Naive thymus-derived CD4-positive, alpha-beta T cell (primary cell): ENCODE measurements at regions not wholly inside any gene's neighbourhood (a gene's known extent, or its start where the extent isn't known, plus 50 kb on each side); places are given as distances from the start of the nearest gene placed in this dataset.

Source experiments
- ATAC-seq: fragments of 150-1000 bp; cut with Tn5 transposase; 2 replicates; pipeline ENCODE4 v1.10.0; 2021; ENCODE audit warnings: mild to moderate bottlenecking, moderate library complexity
- CTCF ChIA-PET: fragments of 350-600 bp; sonication (Branson Sonifier 250); formaldehyde crosslinking; loops from one replicate; lab custom pipeline; 2021; ENCODE audit warnings: antibody characterized with exemption; lab: Charles Lee
- POLR2A ChIA-PET: fragments of 350-600 bp; sonication (Branson Sonifier 250); formaldehyde crosslinking; loops from one replicate; lab custom pipeline; 2021; ENCODE audit warnings: antibody characterized with exemption, inconsistent platforms; lab: Charles Lee
- DNase-seq, 9 donors: peaks; one replicate each; pipeline versions ENCODE4 v3.0.0 to v3.0.0-alpha.2; 2020 to 2022; ENCODE audit warnings: mixed read lengths in 1 of 9
- H3K27ac ChIP-seq: one replicate; pipeline ENCODE4 v1.7.0; 2013; ENCODE audit warnings: mild to moderate bottlenecking, low read depth, low read length, moderate library complexity
- H3K27me3 ChIP-seq, 2 donors: one replicate each; pipeline ENCODE4 v1.7.0; 2013; ENCODE audit warnings: low read length in 2 of 2, mild to moderate bottlenecking in 2 of 2, moderate library complexity in 2 of 2; ENCODE audit not compliant: control insufficient read depth in 2 of 2, insufficient read depth in 2 of 2
- H3K36me3 ChIP-seq, 3 experiments: 1 replicate in 2 of 3; 2 replicates in 1 of 3; pipeline ENCODE4 v1.7.0; 2013; ENCODE audit warnings: low read length in 3 of 3, mild to moderate bottlenecking in 3 of 3, moderate library complexity in 1 of 3; ENCODE audit not compliant: insufficient read depth in 3 of 3, control insufficient read depth in 2 of 3
- H3K4me1 ChIP-seq, 2 donors: one replicate each; pipeline ENCODE4 v1.7.0; 2013; ENCODE audit warnings: low read length in 2 of 2, mild to moderate bottlenecking in 2 of 2, moderate library complexity in 1 of 2; ENCODE audit not compliant: control insufficient read depth in 2 of 2, insufficient read depth in 2 of 2
- H3K4me3 ChIP-seq: 2 replicates; pipeline ENCODE4 v1.7.0; 2013; ENCODE audit warnings: mild to moderate bottlenecking, low read length
- H3K9me3 ChIP-seq, 3 experiments: 1 replicate in 2 of 3; 2 replicates in 1 of 3; pipeline ENCODE4 v1.7.0; 2013; ENCODE audit warnings: low read length in 3 of 3; ENCODE audit not compliant: control insufficient read depth in 2 of 3
- H3K27ac Mint-ChIP-seq, 9 donors: one replicate each; pipeline ENCODE4 v1.8.0; 2020 to 2022; ENCODE audit warnings: mixed read lengths in 9 of 9, mild to moderate bottlenecking in 8 of 9, moderate library complexity in 5 of 9, inconsistent platforms in 2 of 9
- H3K27me3 Mint-ChIP-seq, 5 donors: one replicate each; pipeline ENCODE4 v1.8.0; 2021 to 2022; ENCODE audit warnings: mixed read lengths in 5 of 5, mild to moderate bottlenecking in 1 of 5
- H3K36me3 Mint-ChIP-seq, 5 donors: one replicate each; pipeline ENCODE4 v1.8.0; 2020 to 2022; ENCODE audit warnings: mixed read lengths in 5 of 5, mild to moderate bottlenecking in 3 of 5, inconsistent platforms in 1 of 5
- H3K4me1 Mint-ChIP-seq, 7 donors: one replicate each; pipeline ENCODE4 v1.8.0; 2020 to 2022; ENCODE audit warnings: mixed read lengths in 7 of 7, mild to moderate bottlenecking in 3 of 7, inconsistent platforms in 1 of 7
- H3K4me3 Mint-ChIP-seq, 10 donors: one replicate each; pipeline ENCODE4 v1.8.0; 2020 to 2022; ENCODE audit warnings: mild to moderate bottlenecking in 10 of 10, mixed read lengths in 10 of 10, moderate library complexity in 6 of 10, inconsistent platforms in 2 of 10
- H3K9me3 Mint-ChIP-seq, 11 donors: one replicate each; pipeline ENCODE4 v1.8.0; 2020 to 2022; ENCODE audit warnings: mixed read lengths in 11 of 11, mild to moderate bottlenecking in 4 of 11, inconsistent platforms in 1 of 11, moderate library complexity in 1 of 11
- intact Hi-C, 2 donors: fragments of 100-400 bp; cut with micrococcal nuclease; formaldehyde crosslinking; loops; one replicate each; pipeline ENCODE4 v1.15.1; 2023

- H3K36me3 ChIP-seq, result no peaks in the 10 kb centered on the region
- H3K9me3 ChIP-seq, result no peaks in the 10 kb centered on the region
- H3K4me1 ChIP-seq, result no peaks in the 10 kb centered on the region
- no peaks in the 10 kb centered on the region for H3K27me3 ChIP-seq
- H3K27ac ChIP-seq, result no peak overlapping the region
- no peak overlapping the region for H3K4me3 ChIP-seq
- H3K4me3 Mint-ChIP-seq, result no peak overlapping the region
- ChIA-PET CTCF (no interaction called here), POLR2A (no interaction called here)
- peaks cover 0 to 13% (median 5%) of the 10 kb centered on the region in 11 donors for H3K9me3 Mint-ChIP-seq
- peaks cover 0 to 2% (median 0%) of the 10 kb centered on the region in 7 donors for H3K4me1 Mint-ChIP-seq
- H3K27me3 Mint-ChIP-seq, result peaks cover 0 to 6% (median 0%) of the 10 kb centered on the region in 5 donors
- intact Hi-C loops, result no loop called here
- no peaks in the 10 kb centered on the region for H3K36me3 Mint-ChIP-seq
- ATAC-seq (no peak), DNase-seq (no peak)
- no peak overlapping the region for H3K27ac Mint-ChIP-seq
Measured at GRCh38 chr15:35944945-35945585, 399.1 kb upstream of the DPH6 start.

- no peaks in the 10 kb centered on the region for H3K4me1 Mint-ChIP-seq
- peaks cover 0 to 6% (median 0%) of the 10 kb centered on the region in 5 donors for H3K27me3 Mint-ChIP-seq
- no peaks in the 10 kb centered on the region for H3K36me3 Mint-ChIP-seq
- H3K27ac Mint-ChIP-seq, result no peak overlapping the region
- no peak for ATAC-seq
- no peak for DNase-seq
- Histone ChIP-seq H3K4me3 (no peak overlapping the region), H3K27ac (no peak overlapping the region), H3K4me1 (no peaks in the 10 kb centered on the region), H3K9me3 (no peaks in the 10 kb centered on the region), H3K36me3 (no peaks in the 10 kb centered on the region), H3K27me3 (no peaks in the 10 kb centered on the region)
- H3K9me3 Mint-ChIP-seq, result peaks cover 0 to 3% (median 0%) of the 10 kb centered on the region in 11 donors
- CTCF ChIA-PET, result no interaction called here
- H3K4me3 Mint-ChIP-seq, result no peak overlapping the region
- intact Hi-C loops, result no loop called here
- POLR2A ChIA-PET, result no interaction called here
Measured at GRCh38 chr15:35953424-35953823, 407.5 kb upstream of the DPH6 start.

GRCh38 chr15:35956056-35956455, 410.1 kb upstream of the DPH6 start:
- no peak for DNase-seq
- ATAC-seq, result no peak
- H3K36me3 Mint-ChIP-seq, result no peaks in the 10 kb centered on the region
- CTCF ChIA-PET, result no interaction called here
- no peaks in the 10 kb centered on the region for H3K4me1 Mint-ChIP-seq
- H3K4me1 ChIP-seq, result no peaks in the 10 kb centered on the region
- no peak overlapping the region for H3K4me3 ChIP-seq
- H3K4me3 Mint-ChIP-seq, result no peak overlapping the region
- POLR2A ChIA-PET, result no interaction called here
- intact Hi-C loops, result no loop called here
- H3K9me3 ChIP-seq, result no peaks in the 10 kb centered on the region
- H3K27me3 ChIP-seq, result no peaks in the 10 kb centered on the region
- H3K27me3 Mint-ChIP-seq, result peaks cover 0 to 6% (median 0%) of the 10 kb centered on the region in 5 donors
- H3K27ac ChIP-seq, result no peak overlapping the region
- no peaks in the 10 kb centered on the region for H3K9me3 Mint-ChIP-seq
- H3K36me3 ChIP-seq, result no peaks in the 10 kb centered on the region
- no peak overlapping the region for H3K27ac Mint-ChIP-seq

GRCh38 chr15:35958021-35958420, 412.1 kb upstream of the DPH6 start:
- Histone ChIP-seq H3K27ac (no peak overlapping the region), H3K9me3 (no peaks in the 10 kb centered on the region), H3K4me3 (no peak overlapping the region), H3K27me3 (no peaks in the 10 kb centered on the region), H3K4me1 (no peaks in the 10 kb centered on the region), H3K36me3 (no peaks in the 10 kb centered on the region)
- no peak overlapping the region for H3K27ac Mint-ChIP-seq
- DNase-seq (no peak), ATAC-seq (no peak)
- H3K27me3 Mint-ChIP-seq, result peaks cover 0 to 6% (median 0%) of the 10 kb centered on the region in 5 donors
- no peaks in the 10 kb centered on the region for H3K36me3 Mint-ChIP-seq
- CTCF ChIA-PET, result no interaction called here
- no peak overlapping the region for H3K4me3 Mint-ChIP-seq
- no peaks in the 10 kb centered on the region for H3K4me1 Mint-ChIP-seq
- H3K9me3 Mint-ChIP-seq, result peaks cover 0 to 3% (median 0%) of the 10 kb centered on the region in 11 donors
- POLR2A ChIA-PET, result no interaction called here
- intact Hi-C loops, result no loop called here

GRCh38 chr15:35958975-35959374, 413.0 kb upstream of the DPH6 start:
- intact Hi-C loops, result no loop called here
- POLR2A ChIA-PET, result no interaction called here

GRCh38 chr15:35963326-35963725, 417.4 kb upstream of the DPH6 start:
- H3K4me3 Mint-ChIP-seq, result no peak overlapping the region
- ChIA-PET CTCF (no interaction called here), POLR2A (no interaction called here)
- H3K4me1 Mint-ChIP-seq, result no peaks in the 10 kb centered on the region
- Histone ChIP-seq H3K9me3 (no peaks in the 10 kb centered on the region), H3K4me3 (no peak overlapping the region), H3K27ac (no peak overlapping the region), H3K36me3 (no peaks in the 10 kb centered on the region), H3K27me3 (no peaks in the 10 kb centered on the region), H3K4me1 (no peaks in the 10 kb centered on the region)
- DNase-seq, result no peak
- H3K27me3 Mint-ChIP-seq, result peaks cover 0 to 4% (median 0%) of the 10 kb centered on the region in 5 donors
- no peak for ATAC-seq
- no peaks in the 10 kb centered on the region for H3K36me3 Mint-ChIP-seq
- H3K9me3 Mint-ChIP-seq, result peaks cover 0 to 5% (median 0%) of the 10 kb centered on the region in 11 donors
- intact Hi-C loops, result no loop called here
- no peak overlapping the region for H3K27ac Mint-ChIP-seq

More at GRCh38 chr15:35958975-35959374, 413.0 kb upstream of the DPH6 start:
- Histone ChIP-seq H3K4me3 (no peak overlapping the region), H3K9me3 (no peaks in the 10 kb centered on the region), H3K36me3 (no peaks in the 10 kb centered on the region), H3K4me1 (no peaks in the 10 kb centered on the region), H3K27ac (no peak overlapping the region), H3K27me3 (no peaks in the 10 kb centered on the region)
- Mint-ChIP-seq H3K4me1 (no peaks in the 10 kb centered on the region), H3K27ac (no peak overlapping the region), H3K4me3 (no peak overlapping the region), H3K27me3 (peaks cover 0 to 6% (median 0%) of the 10 kb centered on the region in 5 donors), H3K36me3 (no peaks in the 10 kb centered on the region), H3K9me3 (peaks cover 0 to 5% (median 0%) of the 10 kb centered on the region in 11 donors)
- ATAC-seq, result no peak
- CTCF ChIA-PET, result no interaction called here
- DNase-seq, result no peak

GRCh38 chr15:35966781-35967180, 420.8 kb upstream of the DPH6 start:
- intact Hi-C loops, result no loop called here
- H3K4me1 Mint-ChIP-seq, result no peaks in the 10 kb centered on the region

More at GRCh38 chr15:35966781-35967180, 420.8 kb upstream of the DPH6 start:
- H3K4me1 ChIP-seq, result no peaks in the 10 kb centered on the region
- ATAC-seq (no peak), DNase-seq (no peak)
- Mint-ChIP-seq H3K27ac (no peak overlapping the region), H3K9me3 (peaks cover 0 to 5% (median 0%) of the 10 kb centered on the region in 11 donors), H3K27me3 (peaks cover 0 to 5% (median 0%) of the 10 kb centered on the region in 5 donors), H3K4me3 (no peak overlapping the region), H3K36me3 (no peaks in the 10 kb centered on the region)
- ChIA-PET POLR2A (no interaction called here), CTCF (no interaction called here)
- H3K9me3 ChIP-seq, result no peaks in the 10 kb centered on the region
- no peaks in the 10 kb centered on the region for H3K27me3 ChIP-seq
- no peak overlapping the region for H3K27ac ChIP-seq
- H3K4me3 ChIP-seq, result no peak overlapping the region
- no peaks in the 10 kb centered on the region for H3K36me3 ChIP-seq
